ENCODE measurements at regions not wholly inside any gene's neighbourhood (a gene's known extent, or its start where the extent isn't known, plus 50 kb on each side); places are given as distances from the start of the nearest gene placed in this dataset.

- TF ChIP-seq POLR2AphosphoS5 (IDR thresholded peaks at IDR 0.05; ENCODE audit: borderline replicate concordance, low read depth, low read length) (no peak), EZH2 (IDR thresholded peaks at IDR 0.05) (no peak)
These were observed 312.5 kb upstream of the PTBP2 start for GRCh38 chr1:96409087-96409486.

All from SK-N-MC (cell line).